Mesenchymal stem cell (in vitro differentiated cells and primary cell): ENCODE measurements at regions not wholly inside any gene's neighbourhood (a gene's known extent, or its start where the extent isn't known, plus 50 kb on each side); places are given as distances from the start of the nearest gene placed in this dataset.

Experiments used
- DNase-seq: peaks from one replicate; pipeline ENCODE4 v3.0.0-alpha.2; 2013
- H2AFZ ChIP-seq: one replicate; pipeline ENCODE4 v1.6.1; 2013; ENCODE audit warnings: low read depth, mild to moderate bottlenecking, control low read depth, inconsistent platforms, low read length, moderate library complexity
- H2AK5ac ChIP-seq: 2 replicates; pipeline ENCODE4 v1.6.1; 2013; ENCODE audit warnings: low read length, moderate library complexity, mild to moderate bottlenecking, inconsistent platforms; ENCODE audit not compliant: severe bottlenecking
- H2BK120ac ChIP-seq: one replicate; pipeline ENCODE4 v1.6.1; 2013; ENCODE audit warnings: low read depth, mild to moderate bottlenecking, inconsistent platforms, low read length, moderate library complexity
- H2BK12ac ChIP-seq, 2 experiments: one replicate each; pipeline ENCODE4 v1.6.1; 2013; ENCODE audit warnings: inconsistent platforms in 2 of 2, low read length in 2 of 2, mild to moderate bottlenecking in 2 of 2, moderate library complexity in 2 of 2, control low read depth in 1 of 2
- H2BK15ac ChIP-seq: one replicate; pipeline ENCODE4 v1.6.1; 2013; ENCODE audit warnings: mild to moderate bottlenecking, low read depth, inconsistent platforms; ENCODE audit not compliant: poor library complexity, severe bottlenecking
- H2BK5ac ChIP-seq: 2 replicates; pipeline ENCODE4 v1.6.1; 2013; ENCODE audit warnings: low read depth, mild to moderate bottlenecking, low read length, control low read depth, inconsistent platforms; ENCODE audit not compliant: poor library complexity, severe bottlenecking
- H3K14ac ChIP-seq, 2 experiments: one replicate each; pipeline ENCODE4 v1.6.1; 2013; ENCODE audit warnings: inconsistent platforms in 2 of 2, low read length in 2 of 2, control low read depth in 1 of 2, mild to moderate bottlenecking in 1 of 2, moderate library complexity in 1 of 2
- H3K18ac ChIP-seq, 2 experiments: one replicate each; pipeline ENCODE4 v1.6.1; 2013; ENCODE audit warnings: inconsistent platforms in 2 of 2, low read length in 2 of 2, control low read depth in 1 of 2, low read depth in 1 of 2, mild to moderate bottlenecking in 1 of 2
- H3K23ac ChIP-seq, 2 experiments: one replicate each; pipeline ENCODE4 v1.6.1; 2013; ENCODE audit warnings: inconsistent platforms in 2 of 2, low read length in 2 of 2, mild to moderate bottlenecking in 2 of 2, moderate library complexity in 2 of 2, control low read depth in 1 of 2
- H3K27ac ChIP-seq: 2 replicates; pipeline ENCODE4 v1.5.1; 2013; ENCODE audit warnings: mild to moderate bottlenecking, moderate library complexity, low read length, control low read depth, inconsistent platforms; ENCODE audit not compliant: poor library complexity, severe bottlenecking
- H3K27me3 ChIP-seq, 2 experiments: 2 replicates each; pipeline versions ENCODE4 v1.6.1 to v1.7.0; 2013; ENCODE audit warnings: low read length in 2 of 2, mild to moderate bottlenecking in 2 of 2, moderate library complexity in 2 of 2, control low read depth in 1 of 2, inconsistent platforms in 1 of 2; ENCODE audit not compliant: control insufficient read depth in 1 of 2, insufficient read depth in 1 of 2
- H3K36me3 ChIP-seq, 2 experiments: 2 replicates each; pipeline versions ENCODE4 v1.6.1 to v1.7.0; 2013; ENCODE audit warnings: low read length in 2 of 2, control low read depth in 1 of 2, inconsistent platforms in 1 of 2, low read depth in 1 of 2, mild to moderate bottlenecking in 1 of 2; ENCODE audit not compliant: insufficient read depth in 2 of 2, control insufficient read depth in 1 of 2
- H3K4ac ChIP-seq, 2 experiments: one replicate each; pipeline ENCODE4 v1.6.1; 2013; ENCODE audit warnings: inconsistent platforms in 2 of 2, low read length in 2 of 2, mild to moderate bottlenecking in 2 of 2, moderate library complexity in 2 of 2, control low read depth in 1 of 2, low read depth in 1 of 2
- H3K4me1 ChIP-seq: 2 replicates; pipeline ENCODE4 v1.6.1; 2013; ENCODE audit warnings: low read depth, low read length, control low read depth; ENCODE audit not compliant: control insufficient read depth, insufficient read depth
- H3K4me2 ChIP-seq: 2 replicates; pipeline ENCODE4 v1.6.1; 2013; ENCODE audit warnings: low read length, mild to moderate bottlenecking, inconsistent platforms; ENCODE audit not compliant: poor library complexity, severe bottlenecking
- H3K4me3 ChIP-seq, 2 experiments: 2 replicates each; pipeline versions ENCODE4 v1.5.1 to v1.7.0; 2013; ENCODE audit warnings: low read length in 2 of 2, mild to moderate bottlenecking in 2 of 2, control low read depth in 1 of 2, low read depth in 1 of 2; ENCODE audit not compliant: insufficient read depth in 1 of 2
- H3K79me1 ChIP-seq: replicated peaks from 2 replicates; pipeline ENCODE4 v1.6.1; 2013; ENCODE audit warnings: mild to moderate bottlenecking, control low read depth, low read length, inconsistent platforms; ENCODE audit not compliant: poor library complexity, severe bottlenecking
- H3K9ac ChIP-seq: 2 replicates; pipeline ENCODE4 v1.7.0; 2013; ENCODE audit warnings: mild to moderate bottlenecking, low read length, moderate library complexity
- H3K9me3 ChIP-seq: 2 replicates; pipeline ENCODE4 v1.7.0; 2013; ENCODE audit warnings: mild to moderate bottlenecking, low read length; ENCODE audit not compliant: control insufficient read depth
- H4K8ac ChIP-seq: one replicate; pipeline ENCODE4 v1.6.1; 2013; ENCODE audit warnings: inconsistent platforms, mild to moderate bottlenecking, low read length, moderate library complexity
- H4K91ac ChIP-seq: one replicate; pipeline ENCODE4 v1.6.1; 2013; ENCODE audit warnings: mild to moderate bottlenecking, low read length, inconsistent platforms
- WGBS: methylation state at CpG from one replicate; pipeline ENCODE4 v1.1.7; 2013; ENCODE audit warnings: mixed read lengths; 5-methylcytosine and 5-hydroxymethylcytosine counted together

DNA sequence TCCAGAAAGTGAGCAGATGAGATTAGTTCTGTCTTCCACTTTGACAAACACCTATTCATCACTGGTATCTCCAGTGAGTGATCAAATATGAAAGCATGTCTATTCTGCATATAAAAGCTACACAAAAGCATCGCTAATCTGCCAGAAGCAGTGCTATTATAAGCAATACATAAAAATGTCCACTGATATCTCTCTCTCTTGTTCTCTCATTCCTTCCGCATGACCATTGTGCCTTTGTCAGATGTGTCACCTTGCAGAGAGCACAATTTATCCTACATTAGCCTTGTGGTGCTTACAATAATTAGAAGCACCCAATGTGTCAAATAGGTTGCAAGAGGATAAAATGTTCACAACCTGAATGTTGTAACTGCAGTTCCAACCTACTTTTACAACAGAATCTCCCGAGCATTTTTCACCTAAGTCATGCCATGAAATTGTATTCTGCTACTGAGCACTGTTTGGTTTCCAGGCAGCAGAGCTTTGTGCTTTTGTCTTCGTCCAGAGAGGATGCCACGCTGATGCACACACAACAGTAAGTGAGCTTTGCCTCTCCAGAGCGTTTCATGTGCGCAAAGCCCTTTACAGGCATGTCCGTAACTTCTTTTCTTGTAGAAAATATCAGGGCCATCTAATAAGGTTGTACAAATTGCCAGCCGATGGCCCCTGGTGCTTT lies 198.7 kb upstream of the PLD5 start:
- no peak for DNase-seq
- Histone ChIP-seq H3K4me1 (no peaks in the 10 kb centered on the region), H3K36me3 (no peaks in the 10 kb centered on the region), H4K8ac (no peak overlapping the region), H2BK15ac (no peak overlapping the region), H2BK120ac (no peak overlapping the region), H3K27me3 (no peaks in the 10 kb centered on the region), H3K4me2 (no peak overlapping the region), H3K23ac (no peak overlapping the region), H3K4me3 (no peak overlapping the region), H3K14ac (no peak overlapping the region), H3K4ac (no peak overlapping the region), H3K9me3 (peaks cover 18% of the 10 kb centered on the region), H2BK5ac (no peak overlapping the region), H2AFZ (no peak overlapping the region), H2AK5ac (no peak overlapping the region), H3K27ac (no peak overlapping the region), H3K18ac (no peak overlapping the region), H3K79me1 (no peaks in the 10 kb centered on the region), H4K91ac (no peak overlapping the region), H3K9ac (no peak overlapping the region), H2BK12ac (no peak overlapping the region)
- WGBS: 70% methylated on average over 9 of the region's 9 CpGs

- Histone ChIP-seq H3K23ac (no peak overlapping the region), H3K9me3 (peaks cover 9% of the 10 kb centered on the region), H2AFZ (no peak overlapping the region), H3K9ac (no peak overlapping the region), H2BK15ac (no peak overlapping the region), H3K4me1 (no peaks in the 10 kb centered on the region), H2BK5ac (no peak overlapping the region), H4K8ac (no peak overlapping the region), H2BK12ac (no peak overlapping the region), H3K18ac (no peak overlapping the region), H3K14ac (no peak overlapping the region), H3K4me3 (no peak overlapping the region), H3K4me2 (no peak overlapping the region), H2AK5ac (no peak overlapping the region), H3K4ac (no peak overlapping the region), H3K79me1 (no peaks in the 10 kb centered on the region), H4K91ac (no peak overlapping the region), H3K36me3 (no peaks in the 10 kb centered on the region), H2BK120ac (no peak overlapping the region), H3K27ac (no peak overlapping the region), H3K27me3 (no peaks in the 10 kb centered on the region)
- DNase-seq: no peak
- WGBS: 74% methylated on average over 6 of the region's 6 CpGs
These were observed 194.5 kb upstream of the PLD5 start for GRCh38 chr1:242718967-242719366.

DNA sequence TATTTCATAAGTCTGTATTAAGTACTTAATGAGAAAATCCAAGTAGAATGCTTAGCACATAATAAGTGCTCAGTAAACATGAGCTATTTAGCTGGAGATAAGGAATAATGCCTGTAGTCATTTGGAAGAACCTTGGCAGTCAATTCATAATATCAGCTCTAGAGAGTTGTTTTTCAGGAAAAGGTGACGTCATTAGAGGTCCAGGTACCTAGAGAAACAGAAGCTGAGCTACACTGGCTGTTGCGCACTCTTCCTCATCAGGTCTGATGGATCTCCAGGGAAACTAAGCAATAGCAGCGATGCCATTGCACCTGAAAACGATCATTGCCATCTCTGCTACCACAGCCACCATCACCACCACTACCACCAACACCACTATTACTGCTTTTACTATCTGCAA lies 187.8 kb upstream of the PLD5 start:
- Histone ChIP-seq H3K14ac (no peak overlapping the region), H2BK12ac (no peak overlapping the region), H3K4me3 (no peak overlapping the region), H3K23ac (no peak overlapping the region), H3K9me3 (no peaks in the 10 kb centered on the region), H3K36me3 (no peaks in the 10 kb centered on the region), H4K8ac (no peak overlapping the region), H3K27me3 (no peaks in the 10 kb centered on the region), H3K27ac (no peak overlapping the region), H2BK5ac (no peak overlapping the region), H4K91ac (no peak overlapping the region), H3K79me1 (no peaks in the 10 kb centered on the region), H3K4me1 (no peaks in the 10 kb centered on the region), H3K18ac (no peak overlapping the region), H3K4ac (no peak overlapping the region), H2AK5ac (no peak overlapping the region), H3K9ac (no peak overlapping the region), H2BK120ac (no peak overlapping the region), H2AFZ (no peak overlapping the region), H2BK15ac (no peak overlapping the region), H3K4me2 (no peak overlapping the region)
- no peak for DNase-seq
- 53% methylated on average over 4 of the region's 4 CpGs for WGBS

GRCh38 chr1:242710847-242711246 lies 186.3 kb upstream of the PLD5 start:
- Histone ChIP-seq H3K9ac (no peak overlapping the region), H3K14ac (no peak overlapping the region), H2AK5ac (no peak overlapping the region), H3K23ac (no peak overlapping the region), H2AFZ (no peak overlapping the region), H3K4me1 (no peaks in the 10 kb centered on the region), H2BK120ac (no peak overlapping the region), H3K9me3 (no peaks in the 10 kb centered on the region), H2BK15ac (no peak overlapping the region), H3K36me3 (no peaks in the 10 kb centered on the region), H3K27me3 (no peaks in the 10 kb centered on the region), H3K4ac (no peak overlapping the region), H3K79me1 (no peaks in the 10 kb centered on the region), H3K4me3 (no peak overlapping the region), H2BK12ac (no peak overlapping the region), H4K91ac (no peak overlapping the region), H2BK5ac (no peak overlapping the region), H4K8ac (no peak overlapping the region), H3K18ac (no peak overlapping the region), H3K4me2 (no peak overlapping the region), H3K27ac (no peak overlapping the region)
- no peak for DNase-seq
- WGBS: 50% methylated on average over 1 of the region's 1 CpG
